CD14-positive monocyte (primary cell): ENCODE measurements at regions not wholly inside any gene's neighbourhood (a gene's known extent, or its start where the extent isn't known, plus 50 kb on each side); places are given as distances from the start of the nearest gene placed in this dataset.

Experiments used
- DNase-seq, 3 donors: peaks; one replicate each; pipeline ENCODE4 v3.0.0-alpha.2; 2011 to 2022
- H2AFZ ChIP-seq: 2 replicates; pipeline ENCODE4 v1.6.0; 2012; ENCODE audit warnings: mild to moderate bottlenecking, low read depth, low read length, inconsistent platforms; ENCODE audit not compliant: insufficient read depth, poor library complexity, severe bottlenecking
- H3K27ac ChIP-seq, 2 donors: 1 replicate in 1 of 2; 2 replicates in 1 of 2; pipeline ENCODE4 v1.5.1; 2012 to 2013; ENCODE audit warnings: low read length in 2 of 2, control low read depth in 1 of 2, inconsistent platforms in 1 of 2, low read depth in 1 of 2, mild to moderate bottlenecking in 1 of 2
- H3K27me3 ChIP-seq, 2 donors: one replicate each; pipeline versions ENCODE4 v1.6.0 to v1.6.1; 2011 to 2013; ENCODE audit warnings: low read length in 2 of 2; ENCODE audit not compliant: control insufficient read depth in 2 of 2, insufficient read depth in 2 of 2
- H3K36me3 ChIP-seq, 2 donors: replicated peaks in 1 of 2; 1 replicate in 1 of 2; 2 replicates in 1 of 2; pipeline versions ENCODE4 v1.5.1 to v1.6.1; 2012 to 2013; ENCODE audit warnings: low read length in 2 of 2, control low read depth in 1 of 2, inconsistent platforms in 1 of 2, mild to moderate bottlenecking in 1 of 2; ENCODE audit not compliant: insufficient read depth in 2 of 2, control insufficient read depth in 1 of 2
- H3K4me1 ChIP-seq, 2 donors: 1 replicate in 1 of 2; 2 replicates in 1 of 2; pipeline versions ENCODE4 v1.5.1 to v1.6.1; 2012 to 2013; ENCODE audit warnings: low read length in 2 of 2, control low read depth in 1 of 2, inconsistent platforms in 1 of 2, mild to moderate bottlenecking in 1 of 2, moderate library complexity in 1 of 2; ENCODE audit not compliant: insufficient read depth in 2 of 2, control insufficient read depth in 1 of 2
- H3K4me2 ChIP-seq: replicated peaks from 2 replicates; pipeline ENCODE3; 2012; ENCODE audit warnings: low read length, moderate library complexity, mild to moderate bottlenecking; ENCODE audit not compliant: poor library complexity, severe bottlenecking; ENCODE audit errors: extremely low read depth
- H3K4me3 ChIP-seq, 3 experiments: fragments of 200-600 bp in 1 of 3; sonication (generic) in 1 of 3; replicated peaks in 1 of 3; 1 replicate in 2 of 3; 2 replicates in 1 of 3; pipeline ENCODE4 v1.5.1; 2011 to 2013; ENCODE audit warnings: low read length in 3 of 3, mild to moderate bottlenecking in 3 of 3, control low read depth in 2 of 3, low read depth in 2 of 3, inconsistent platforms in 1 of 3, moderate library complexity in 1 of 3
- H3K79me2 ChIP-seq: 2 replicates; pipeline ENCODE4 v1.6.0; 2012; ENCODE audit warnings: mild to moderate bottlenecking, control low read depth, inconsistent platforms, low read length, moderate library complexity; ENCODE audit not compliant: insufficient read depth
- H3K9ac ChIP-seq: 2 replicates; pipeline ENCODE4 v1.6.0; 2017; ENCODE audit warnings: low read length, mild to moderate bottlenecking; ENCODE audit not compliant: insufficient read depth, poor library complexity, severe bottlenecking
- H3K9me3 ChIP-seq, 2 donors: replicated peaks in 1 of 2; 1 replicate in 1 of 2; 2 replicates in 1 of 2; pipeline versions ENCODE4 v1.5.1 to v1.6.1; 2012 to 2013; ENCODE audit warnings: low read length in 2 of 2, control low read depth in 1 of 2; ENCODE audit not compliant: control insufficient read depth in 1 of 2, insufficient read depth in 1 of 2
- H4K20me1 ChIP-seq: 2 replicates; pipeline ENCODE4 v1.6.0; 2012; ENCODE audit warnings: mild to moderate bottlenecking, low read length, control low read depth, moderate library complexity; ENCODE audit not compliant: insufficient read depth
- H3K27ac Mint-ChIP-seq, 7 donors: one replicate each; pipeline ENCODE4 v1.8.0; 2020; ENCODE audit warnings: mild to moderate bottlenecking in 7 of 7, mixed read lengths in 7 of 7, moderate library complexity in 6 of 7, inconsistent platforms in 2 of 7
- H3K27me3 Mint-ChIP-seq, 3 donors: one replicate each; pipeline ENCODE4 v1.8.0; 2021 to 2022; ENCODE audit warnings: low read depth in 3 of 3, mild to moderate bottlenecking in 3 of 3, mixed read lengths in 3 of 3, moderate library complexity in 3 of 3, inconsistent platforms in 1 of 3
- H3K36me3 Mint-ChIP-seq, 2 donors: one replicate each; pipeline ENCODE4 v1.8.0; 2020; ENCODE audit warnings: mixed read lengths in 2 of 2, inconsistent platforms in 1 of 2, mild to moderate bottlenecking in 1 of 2
- H3K4me1 Mint-ChIP-seq: one replicate; pipeline ENCODE4 v1.8.0; 2020; ENCODE audit warnings: mild to moderate bottlenecking, mixed read lengths
- H3K4me3 Mint-ChIP-seq, 2 donors: one replicate each; pipeline ENCODE4 v1.8.0; 2020; ENCODE audit warnings: mild to moderate bottlenecking in 2 of 2, mixed read lengths in 2 of 2, moderate library complexity in 1 of 2
- H3K9me3 Mint-ChIP-seq, 7 donors: one replicate each; pipeline ENCODE4 v1.8.0; 2020 to 2022; ENCODE audit warnings: mixed read lengths in 7 of 7, mild to moderate bottlenecking in 6 of 7, moderate library complexity in 6 of 7, inconsistent platforms in 2 of 7
- WGBS: methylation state at CpG from one replicate; pipeline ENCODE4 v1.1.5; 2013; ENCODE audit warnings: missing lambda C conversion rate; ENCODE audit not compliant: insufficient coverage; 5-methylcytosine and 5-hydroxymethylcytosine counted together
- intact Hi-C, 2 donors: fragments of 100-400 bp; cut with micrococcal nuclease; formaldehyde crosslinking; loops; one replicate each; pipeline versions ENCODE4 v1.15.0 to v1.15.1; 2023
- TF ChIP-seq, protein P1 (sequence below): fragments of 200-600 bp; IDR thresholded peaks from one replicate; pipeline ENCODE4 v1.8.0; 2022; ENCODE audit warnings: antibody characterized with exemption, mild to moderate bottlenecking

DNA sequence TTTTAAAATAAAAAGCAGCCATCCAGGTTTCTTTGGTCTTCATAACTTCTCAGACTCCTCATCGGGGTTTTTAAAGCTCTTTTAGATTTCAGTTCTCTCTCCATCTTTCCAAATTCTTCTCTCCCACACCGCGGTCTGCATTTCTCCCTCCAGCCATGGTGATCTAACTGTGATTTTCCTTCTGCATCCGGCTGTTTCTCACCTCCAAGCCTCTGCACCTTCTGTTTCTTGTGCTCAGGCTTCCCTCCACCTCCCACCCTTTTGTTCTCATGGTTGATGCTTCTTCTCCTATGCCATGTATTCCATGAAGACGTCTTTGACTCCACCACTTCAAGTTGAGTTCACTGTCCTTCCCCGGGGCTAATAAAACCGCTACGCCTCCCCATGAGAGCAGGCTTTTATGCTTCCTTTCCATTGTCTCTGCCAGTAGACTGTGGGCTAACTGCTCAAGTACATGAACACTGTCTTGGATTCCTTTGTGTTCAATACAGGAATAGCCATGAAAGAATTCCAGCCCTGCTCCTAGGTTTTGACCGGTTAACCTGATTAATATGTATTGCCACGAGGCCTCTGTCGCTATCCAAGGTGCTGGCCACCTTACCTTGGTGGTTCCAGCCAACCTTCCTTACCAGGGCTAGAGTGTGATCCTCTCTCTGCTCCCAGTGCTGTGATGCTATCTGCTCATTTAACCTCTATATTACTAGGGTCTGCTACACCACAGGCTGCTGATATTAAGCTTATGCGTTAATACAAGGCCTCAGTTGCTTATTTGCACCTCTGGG, 625.1 kb downstream of the HS3ST4 start:
- H3K4me1 Mint-ChIP-seq, result no peaks in the 10 kb centered on the region
- intact Hi-C loops, result no loop called here

DNA sequence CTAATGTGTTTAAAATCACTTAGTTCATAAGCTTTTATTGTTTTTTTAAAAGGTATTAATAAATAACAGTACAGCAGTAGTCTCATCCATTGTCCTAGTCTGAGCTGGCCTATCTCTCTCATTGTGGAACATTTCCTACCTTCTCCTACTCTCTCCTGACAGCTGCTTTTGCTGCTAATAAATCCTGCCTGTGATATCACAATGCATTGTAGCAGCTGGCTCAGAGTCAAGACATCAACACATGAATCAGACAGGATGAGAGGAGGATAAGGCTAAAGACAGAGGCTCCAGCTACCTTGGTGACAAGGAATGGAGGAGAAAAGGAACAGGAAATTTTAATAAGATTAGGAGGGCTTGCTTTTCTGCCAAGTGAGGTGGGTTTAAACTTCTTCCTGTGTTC, 626.1 kb downstream of the HS3ST4 start:
- H3K36me3 ChIP-seq, result no peaks in the 10 kb centered on the region
- H3K27me3 ChIP-seq, result no peaks in the 10 kb centered on the region
- no peaks in the 10 kb centered on the region for H4K20me1 ChIP-seq
- no peak overlapping the region for H3K27ac ChIP-seq
- no peak for DNase-seq
- Mint-ChIP-seq H3K4me1 (no peaks in the 10 kb centered on the region), H3K9me3 (peaks cover under 1 to 11% (median 2%) of the 10 kb centered on the region in 7 donors), H3K27ac (no peak overlapping the region), H3K27me3 (peaks cover 0 to 4% (median 0%) of the 10 kb centered on the region in 3 donors), H3K4me3 (no peak overlapping the region), H3K36me3 (no peaks in the 10 kb centered on the region)
- intact Hi-C loops, result no loop called here
- no peak overlapping the region for H3K4me2 ChIP-seq
- no peak overlapping the region for H3K9ac ChIP-seq
- no peaks in the 10 kb centered on the region for H3K79me2 ChIP-seq
- no peaks in the 10 kb centered on the region for H3K4me1 ChIP-seq
- no peak overlapping the region for H2AFZ ChIP-seq
- H3K9me3 ChIP-seq, result no peaks in the 10 kb centered on the region
- H3K4me3 ChIP-seq, result no peak overlapping the region
- TF ChIP-seq, protein P1, sequence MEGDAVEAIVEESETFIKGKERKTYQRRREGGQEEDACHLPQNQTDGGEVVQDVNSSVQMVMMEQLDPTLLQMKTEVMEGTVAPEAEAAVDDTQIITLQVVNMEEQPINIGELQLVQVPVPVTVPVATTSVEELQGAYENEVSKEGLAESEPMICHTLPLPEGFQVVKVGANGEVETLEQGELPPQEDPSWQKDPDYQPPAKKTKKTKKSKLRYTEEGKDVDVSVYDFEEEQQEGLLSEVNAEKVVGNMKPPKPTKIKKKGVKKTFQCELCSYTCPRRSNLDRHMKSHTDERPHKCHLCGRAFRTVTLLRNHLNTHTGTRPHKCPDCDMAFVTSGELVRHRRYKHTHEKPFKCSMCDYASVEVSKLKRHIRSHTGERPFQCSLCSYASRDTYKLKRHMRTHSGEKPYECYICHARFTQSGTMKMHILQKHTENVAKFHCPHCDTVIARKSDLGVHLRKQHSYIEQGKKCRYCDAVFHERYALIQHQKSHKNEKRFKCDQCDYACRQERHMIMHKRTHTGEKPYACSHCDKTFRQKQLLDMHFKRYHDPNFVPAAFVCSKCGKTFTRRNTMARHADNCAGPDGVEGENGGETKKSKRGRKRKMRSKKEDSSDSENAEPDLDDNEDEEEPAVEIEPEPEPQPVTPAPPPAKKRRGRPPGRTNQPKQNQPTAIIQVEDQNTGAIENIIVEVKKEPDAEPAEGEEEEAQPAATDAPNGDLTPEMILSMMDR, result no peak

More for the DNA sequence above, 625.1 kb downstream of the HS3ST4 start:
- Histone ChIP-seq H3K27me3 (no peaks in the 10 kb centered on the region), H3K4me2 (no peak overlapping the region), H3K4me3 (no peak overlapping the region), H2AFZ (no peak overlapping the region), H3K27ac (no peak overlapping the region), H3K79me2 (no peaks in the 10 kb centered on the region), H4K20me1 (no peaks in the 10 kb centered on the region), H3K9me3 (no peaks in the 10 kb centered on the region), H3K36me3 (no peaks in the 10 kb centered on the region), H3K9ac (no peak overlapping the region), H3K4me1 (no peaks in the 10 kb centered on the region)
- Mint-ChIP-seq H3K9me3 (peaks cover 0 to 15% (median 2%) of the 10 kb centered on the region in 7 donors), H3K36me3 (no peaks in the 10 kb centered on the region), H3K27me3 (peaks cover 0 to 4% (median 0%) of the 10 kb centered on the region in 3 donors), H3K27ac (no peak overlapping the region), H3K4me3 (no peak overlapping the region)
- WGBS, result 62% methylated on average over 12 of the region's 12 CpGs
- TF ChIP-seq, protein P1, result no peak
- DNase-seq, result no peak
